Spinal cord (tissue), 9 donors: ENCODE measurements at regions not wholly inside any gene's neighbourhood (a gene's known extent, or its start where the extent isn't known, plus 50 kb on each side); places are given as distances from the start of the nearest gene placed in this dataset.
"Not testable (repeated sequence)": the region's sequence is repeated elsewhere in the genome, so short reads cannot be mapped to it uniquely, and the experiment has no call there.

Experiments used
- DNase-seq, 6 donors: peaks; one replicate each; pipeline versions ENCODE4 v3.0.0 to v3.0.0-alpha.2; 2013 to 2015; ENCODE audit warnings: low spot score in 6 of 6, low read depth in 4 of 6
- H3K27ac ChIP-seq: one replicate; pipeline ENCODE4 v1.5.1; 2013; ENCODE audit warnings: low read depth, low read length, control low read depth
- H3K27me3 ChIP-seq: one replicate; pipeline ENCODE4 v1.6.1; 2013; ENCODE audit warnings: low read length; ENCODE audit not compliant: control insufficient read depth, insufficient read depth
- H3K36me3 ChIP-seq: one replicate; pipeline ENCODE4 v1.6.1; 2013; ENCODE audit warnings: low read length; ENCODE audit not compliant: control insufficient read depth, insufficient read depth
- H3K4me1 ChIP-seq: one replicate; pipeline ENCODE4 v1.6.1; 2013; ENCODE audit warnings: low read length; ENCODE audit not compliant: control insufficient read depth, insufficient read depth
- H3K4me3 ChIP-seq: one replicate; pipeline ENCODE4 v1.5.1; 2013; ENCODE audit warnings: low read depth, low read length, control low read depth
- H3K9me3 ChIP-seq: one replicate; pipeline ENCODE4 v1.6.1; 2013; ENCODE audit warnings: low read length; ENCODE audit not compliant: control insufficient read depth, insufficient read depth
- WGBS: methylation state at CpG from one replicate; pipeline ENCODE4 v1.1.5; 2013; ENCODE audit warnings: missing lambda C conversion rate; ENCODE audit not compliant: insufficient coverage; 5-methylcytosine and 5-hydroxymethylcytosine counted together
- donor health status: healthy.

DNA sequence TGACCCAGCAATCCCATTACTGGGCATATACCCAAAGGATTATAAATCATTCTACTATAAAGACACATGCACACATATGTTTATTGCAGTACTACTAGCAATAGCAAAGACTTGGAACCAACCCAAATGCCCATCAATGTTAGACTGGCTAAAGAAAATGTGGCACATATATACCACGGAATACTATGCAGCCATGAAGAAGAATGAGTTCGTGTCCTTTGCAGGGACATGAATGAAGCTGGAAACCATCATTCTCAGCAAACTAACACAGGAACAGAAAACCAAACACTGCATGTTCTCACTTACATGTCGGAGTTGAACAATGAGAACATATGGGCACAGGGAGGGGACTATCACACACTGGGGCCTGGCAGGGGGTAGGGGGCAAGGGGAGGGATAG lies 183.0 kb downstream of the HACE1 start:
- no CpG with 5 or more reads among the region's 3 CpGs for WGBS
- H3K36me3 ChIP-seq, DNase-seq, H3K27ac ChIP-seq, H3K27me3 ChIP-seq, H3K4me3 ChIP-seq, H3K4me1 ChIP-seq, H3K9me3 ChIP-seq: not testable (repeated sequence)

DNA sequence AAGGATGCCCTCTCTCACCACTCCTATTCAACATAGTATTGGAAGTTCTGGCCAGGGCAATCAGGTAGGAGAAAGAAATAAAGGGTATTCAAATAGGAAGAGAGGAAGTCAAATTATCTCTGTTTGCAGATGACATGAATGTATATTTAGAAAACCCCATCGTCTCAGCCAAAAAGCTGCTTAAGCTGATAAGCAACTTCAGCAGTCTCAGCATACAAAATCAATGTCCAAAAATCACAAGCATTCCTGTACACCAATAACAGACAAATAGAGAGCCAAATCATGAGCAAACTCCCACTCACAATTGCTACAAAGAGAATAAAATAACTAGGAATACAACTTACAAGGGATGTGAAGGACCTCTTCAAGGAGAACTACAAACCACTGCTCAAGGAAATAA lies 184.6 kb downstream of the HACE1 start:
- not testable (repeated sequence) for H3K36me3 ChIP-seq, DNase-seq, H3K4me3 ChIP-seq, H3K9me3 ChIP-seq, H3K27ac ChIP-seq, H3K4me1 ChIP-seq, H3K27me3 ChIP-seq
- WGBS: no CpG with 5 or more reads among the region's 1 CpG

DNA sequence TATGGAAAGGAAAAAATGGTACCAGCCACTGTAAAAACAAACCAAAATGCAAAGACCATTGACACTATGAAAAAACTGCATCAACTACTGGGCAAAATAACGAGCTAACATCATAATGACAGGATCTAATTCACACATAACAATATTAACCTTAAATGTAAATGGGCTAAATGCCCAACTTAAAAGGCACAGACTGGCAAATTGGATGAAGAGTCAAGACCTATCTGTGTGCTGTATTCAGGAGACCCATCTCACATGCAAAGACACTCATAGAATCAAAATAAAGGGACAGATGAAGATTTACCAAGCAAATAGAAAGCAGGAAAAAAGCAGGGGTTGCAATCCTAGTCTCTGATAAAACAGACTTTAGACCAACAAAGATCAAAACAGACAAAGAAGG lies 186.6 kb downstream of the HACE1 start:
- H3K9me3 ChIP-seq, H3K27me3 ChIP-seq, DNase-seq, H3K4me1 ChIP-seq, H3K27ac ChIP-seq, H3K36me3 ChIP-seq, H3K4me3 ChIP-seq: not testable (repeated sequence)
- no CpG with 5 or more reads among the region's 1 CpG for WGBS

DNA sequence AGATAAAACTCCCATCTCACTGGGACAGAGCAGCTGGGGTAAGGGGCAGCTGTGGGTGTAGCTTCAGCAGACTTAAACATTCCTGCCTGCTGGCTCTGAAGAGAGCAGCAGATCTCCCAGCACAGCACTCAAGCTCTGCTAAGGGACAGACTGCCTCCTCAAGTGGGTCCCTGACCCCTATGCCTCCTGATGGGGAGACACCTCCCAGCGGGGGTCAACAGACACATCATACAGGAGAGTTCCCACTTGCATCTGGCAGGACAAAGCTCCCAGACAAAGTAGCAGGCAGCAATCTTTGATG lies 188.2 kb downstream of the HACE1 start:
- not testable (repeated sequence) for DNase-seq, H3K36me3 ChIP-seq, H3K9me3 ChIP-seq, H3K4me3 ChIP-seq, H3K4me1 ChIP-seq, H3K27me3 ChIP-seq, H3K27ac ChIP-seq
- WGBS: 90% methylated on average over 1 of the region's 1 CpG

DNA sequence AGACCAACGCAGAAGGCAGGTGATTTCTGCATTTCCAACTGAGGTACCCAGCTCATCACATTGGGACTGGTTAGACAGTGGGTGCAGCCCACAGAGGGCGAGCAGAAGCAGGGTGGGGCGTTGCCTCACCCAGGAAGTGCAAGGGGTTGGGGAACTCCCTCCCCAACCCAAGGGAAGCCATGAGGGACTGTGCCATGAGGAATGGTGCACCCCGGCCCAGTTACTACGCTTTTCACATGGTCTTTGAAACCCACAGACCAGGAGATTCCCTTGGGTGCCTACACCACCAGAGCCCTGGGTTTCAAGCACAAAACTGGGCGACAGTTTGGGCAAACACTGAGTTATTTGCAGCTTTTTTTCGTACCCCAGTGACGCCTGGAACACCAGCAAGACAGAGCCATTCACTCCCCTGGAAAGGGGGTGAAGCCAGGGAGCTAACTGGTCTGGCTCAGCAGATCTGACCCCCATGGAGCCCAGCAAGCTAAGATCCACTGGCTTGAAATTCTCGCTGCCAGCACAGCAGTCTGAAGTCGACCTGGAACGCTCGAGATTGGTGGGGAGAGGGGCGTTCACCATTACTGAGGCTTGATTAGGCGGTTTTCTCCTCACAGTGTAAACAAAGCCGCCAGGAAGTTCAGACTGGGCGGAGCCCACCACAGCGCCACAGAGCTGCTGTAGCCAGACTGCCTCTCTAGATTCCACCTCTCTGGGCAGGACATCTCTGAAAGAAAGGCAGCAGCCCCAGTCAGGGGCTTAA lies 188.7 kb downstream of the HACE1 start:
- not testable (repeated sequence) for DNase-seq, H3K9me3 ChIP-seq, H3K27me3 ChIP-seq, H3K27ac ChIP-seq, H3K4me3 ChIP-seq, H3K36me3 ChIP-seq, H3K4me1 ChIP-seq
- 89% methylated on average over 16 of the region's 17 CpGs for WGBS

DNA sequence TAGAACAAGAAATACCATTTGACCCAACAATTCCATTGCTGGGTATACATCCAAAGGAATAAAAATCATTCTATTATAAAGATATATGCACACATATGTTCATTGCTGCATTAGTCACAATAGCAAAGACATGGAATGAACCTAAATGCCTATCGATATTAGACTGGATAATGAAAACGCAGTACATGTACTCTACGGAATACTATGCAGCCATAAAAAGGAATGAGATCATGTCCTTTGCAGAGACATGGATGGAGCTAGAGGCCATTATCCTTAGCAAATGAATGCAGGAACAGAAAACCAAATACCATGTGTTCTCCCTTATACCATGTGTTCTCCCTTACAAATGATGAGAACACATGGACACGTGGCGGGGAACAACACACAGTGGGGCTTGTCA lies 190.2 kb downstream of the HACE1 start:
- no CpG with 5 or more reads among the region's 5 CpGs for WGBS
- Histone ChIP-seq H3K9me3 (no peaks in the 10 kb centered on the region), H3K27me3 (no peaks in the 10 kb centered on the region)

DNA sequence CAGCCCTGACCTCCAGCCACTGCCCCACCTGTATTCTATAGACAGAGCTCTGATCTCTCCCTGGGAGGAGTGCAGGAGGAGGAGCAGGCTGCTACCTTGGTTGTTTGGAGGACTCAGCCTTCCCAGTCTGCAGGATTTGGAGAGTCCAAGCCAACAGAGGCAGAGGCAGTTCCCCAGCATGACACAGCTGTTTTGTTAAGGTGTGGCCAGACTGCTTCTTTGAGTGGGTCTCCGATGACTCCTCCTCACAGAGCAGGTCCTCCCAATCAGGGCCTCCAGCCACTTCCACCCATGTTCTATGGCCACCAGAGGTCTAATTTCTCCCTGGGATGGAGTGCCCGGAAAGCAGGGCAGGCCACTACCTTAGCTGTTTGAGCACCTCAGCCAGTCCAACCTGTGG lies 203.5 kb downstream of the HACE1 start:
- Histone ChIP-seq H3K36me3 (no peaks in the 10 kb centered on the region), H3K27ac (no peak overlapping the region), H3K27me3 (no peaks in the 10 kb centered on the region), H3K4me1 (no peaks in the 10 kb centered on the region), H3K4me3 (no peak overlapping the region), H3K9me3 (peaks cover 1% of the 10 kb centered on the region)
- no peak for DNase-seq
- 100% methylated on average over 1 of the region's 2 CpGs for WGBS

More for the DNA sequence above, 190.2 kb downstream of the HACE1 start:
- no peak for DNase-seq
- H3K36me3 ChIP-seq: no peaks in the 10 kb centered on the region
- H3K4me1 ChIP-seq: no peaks in the 10 kb centered on the region
- no peak overlapping the region for H3K4me3 ChIP-seq
- no peak overlapping the region for H3K27ac ChIP-seq

DNA sequence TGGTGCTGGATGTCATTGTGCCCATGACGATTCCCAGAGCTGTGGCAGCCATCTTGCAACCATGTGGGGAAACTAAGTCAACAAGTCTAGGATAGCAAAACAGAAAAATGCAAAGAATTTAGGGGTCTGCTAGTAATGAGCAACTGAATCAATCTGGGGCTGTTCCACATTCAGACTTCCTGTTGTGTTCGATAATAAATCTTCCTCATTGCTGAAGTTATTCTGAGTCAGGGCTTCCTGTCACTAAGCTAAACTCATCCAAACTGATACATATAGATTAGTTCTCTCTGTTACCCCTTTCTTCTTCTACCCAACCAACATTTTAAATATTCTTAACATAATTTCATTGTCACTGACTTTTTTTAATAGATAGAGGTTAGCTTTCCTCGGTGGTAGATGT lies 205.9 kb downstream of the HACE1 start:
- WGBS: 87% methylated on average over 2 of the region's 3 CpGs
- no peaks in the 10 kb centered on the region for H3K4me1 ChIP-seq
- H3K4me3 ChIP-seq: no peak overlapping the region
- no peaks in the 10 kb centered on the region for H3K36me3 ChIP-seq
- peaks cover 1% of the 10 kb centered on the region for H3K9me3 ChIP-seq
- no peaks in the 10 kb centered on the region for H3K27me3 ChIP-seq
- no peak for DNase-seq
- H3K27ac ChIP-seq: no peak overlapping the region

DNA sequence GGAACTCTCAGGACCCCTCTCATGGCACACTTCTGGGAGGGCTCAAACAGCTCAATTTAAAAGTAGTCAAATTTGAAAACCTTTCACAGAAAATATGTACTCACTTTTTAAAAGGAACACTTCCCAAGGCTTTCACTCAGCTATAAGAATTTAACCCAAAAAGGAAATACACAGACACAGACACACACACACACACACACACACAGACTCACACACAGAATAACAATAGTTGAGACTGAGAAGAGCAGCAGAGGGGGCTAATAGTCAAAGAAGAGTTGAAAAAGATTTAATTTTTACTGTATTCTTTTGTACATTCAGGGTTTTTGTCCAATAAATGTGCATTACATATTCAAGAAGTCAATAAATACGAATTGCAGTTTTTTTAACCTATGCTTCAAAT lies 211.4 kb downstream of the HACE1 start:
- WGBS: no CpG with 5 or more reads among the region's 1 CpG
- no peak for DNase-seq
- no peak overlapping the region for H3K4me3 ChIP-seq
- no peaks in the 10 kb centered on the region for H3K4me1 ChIP-seq
- H3K36me3 ChIP-seq: no peaks in the 10 kb centered on the region
- no peaks in the 10 kb centered on the region for H3K9me3 ChIP-seq
- H3K27me3 ChIP-seq: no peaks in the 10 kb centered on the region
- H3K27ac ChIP-seq: no peak overlapping the region

DNA sequence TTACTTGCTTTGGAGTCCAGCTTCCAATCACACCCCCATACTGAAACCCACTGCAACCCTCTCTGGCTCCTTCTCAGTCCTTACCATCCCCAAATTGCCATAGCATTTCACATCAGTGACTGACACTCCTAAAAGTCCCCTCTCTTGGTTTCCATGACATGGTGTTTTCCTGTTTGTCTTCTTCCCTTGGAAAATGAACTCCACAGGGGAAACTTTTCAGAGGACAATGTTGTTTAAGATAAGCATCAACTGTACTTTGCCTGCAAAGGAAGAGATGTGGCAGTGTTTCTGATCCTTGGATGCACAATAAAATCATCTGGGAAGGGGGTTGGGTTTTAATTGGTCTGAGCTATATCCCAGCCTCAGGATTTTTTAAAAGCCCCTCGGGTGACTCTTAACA lies 214.9 kb downstream of the HACE1 start:
- H3K9me3 ChIP-seq: no peaks in the 10 kb centered on the region
- H3K36me3 ChIP-seq: no peaks in the 10 kb centered on the region
- DNase-seq: no peak
- H3K27me3 ChIP-seq: no peaks in the 10 kb centered on the region
- no peak overlapping the region for H3K4me3 ChIP-seq
- 100% methylated on average over 1 of the region's 1 CpG for WGBS
- no peaks in the 10 kb centered on the region for H3K4me1 ChIP-seq
- no peak overlapping the region for H3K27ac ChIP-seq
